ENCODE measurements at regions not wholly inside any gene's neighbourhood (a gene's known extent, or its start where the extent isn't known, plus 50 kb on each side); places are given as distances from the start of the nearest gene placed in this dataset.

GRCh38 chr5:8473827-8474568, 605.0 kb downstream of the MTRR start:
- Histone ChIP-seq H4K20me1 (ENCODE audit: control insufficient read depth, extremely low read depth, insufficient read depth, low read length) (no peaks in the 10 kb centered on the region), H3K9me3 (ENCODE audit: control insufficient read depth, insufficient read depth, low read depth, low read length) (no peaks in the 10 kb centered on the region), H3K36me3 (ENCODE audit: control insufficient read depth, insufficient read depth, low read length) (no peaks in the 10 kb centered on the region), H3K4me1 (ENCODE audit: control insufficient read depth, extremely low read depth, insufficient read depth, low read length) (no peaks in the 10 kb centered on the region), H2AFZ (ENCODE audit: low read length) (no peak overlapping the region), H3K9ac (ENCODE audit: insufficient read depth, low read length) (no peak overlapping the region), H3K79me2 (ENCODE audit: control insufficient read depth, insufficient read depth, low read length) (no peaks in the 10 kb centered on the region), H3K27me3 (ENCODE audit: control insufficient read depth, insufficient read depth, low read length) (no peaks in the 10 kb centered on the region), H3K4me2 (ENCODE audit: extremely low read depth, insufficient read depth, low read length) (no peak overlapping the region), H3K4me3 (replicated peaks in 1 of 4; ENCODE audit: control extremely low read depth in 1 of 4, insufficient read depth in 1 of 4, low read depth in 3 of 4, low read length in 4 of 4) (no peak overlapping the region), H3K27ac (ENCODE audit: insufficient read depth, low read length) (no peak overlapping the region)
- DNase-seq (ENCODE audit: low read depth in 2 of 2), result no peak
- TF ChIP-seq EZH2 (IDR thresholded peaks at IDR 0.05; ENCODE audit: low read length, missing control alignments) (no peak), CTCF (conservative IDR thresholded peaks at IDR 0.05 in 1 of 2, IDR thresholded peaks at IDR 0.05 in 1 of 2; ENCODE audit: low read depth in 1 of 2, low read length in 2 of 2) (peak; percentile 8 to 18)

- TF ChIP-seq EZH2 (IDR thresholded peaks at IDR 0.05; ENCODE audit: low read length, missing control alignments), result no peak
- no peak for TF ChIP-seq CTCF (conservative IDR thresholded peaks at IDR 0.05 in 1 of 2, IDR thresholded peaks at IDR 0.05 in 1 of 2; ENCODE audit: low read depth in 1 of 2, low read length in 2 of 2)
- Histone ChIP-seq H3K27ac (ENCODE audit: insufficient read depth, low read length) (no peak overlapping the region), H3K79me2 (ENCODE audit: control insufficient read depth, insufficient read depth, low read length) (no peaks in the 10 kb centered on the region), H3K27me3 (ENCODE audit: control insufficient read depth, insufficient read depth, low read length) (no peaks in the 10 kb centered on the region), H2AFZ (ENCODE audit: low read length) (no peak overlapping the region), H3K4me1 (ENCODE audit: control insufficient read depth, extremely low read depth, insufficient read depth, low read length) (no peaks in the 10 kb centered on the region), H3K4me3 (replicated peaks in 1 of 4; ENCODE audit: control extremely low read depth in 1 of 4, insufficient read depth in 1 of 4, low read depth in 3 of 4, low read length in 4 of 4) (no peak overlapping the region), H4K20me1 (ENCODE audit: control insufficient read depth, extremely low read depth, insufficient read depth, low read length) (no peaks in the 10 kb centered on the region), H3K9me3 (ENCODE audit: control insufficient read depth, insufficient read depth, low read depth, low read length) (no peaks in the 10 kb centered on the region), H3K36me3 (ENCODE audit: control insufficient read depth, insufficient read depth, low read length) (no peaks in the 10 kb centered on the region), H3K4me2 (ENCODE audit: extremely low read depth, insufficient read depth, low read length) (no peak overlapping the region), H3K9ac (ENCODE audit: insufficient read depth, low read length) (no peak overlapping the region)
- DNase-seq (ENCODE audit: low read depth in 2 of 2), result no peak
Measured at GRCh38 chr5:8474569-8474930, 605.6 kb downstream of the MTRR start.

- Histone ChIP-seq H2AFZ (ENCODE audit: low read length) (no peak overlapping the region), H3K4me2 (ENCODE audit: extremely low read depth, insufficient read depth, low read length) (no peak overlapping the region), H3K4me3 (replicated peaks in 1 of 4; ENCODE audit: control extremely low read depth in 1 of 4, insufficient read depth in 1 of 4, low read depth in 3 of 4, low read length in 4 of 4) (no peak overlapping the region), H3K4me1 (ENCODE audit: control insufficient read depth, extremely low read depth, insufficient read depth, low read length) (no peaks in the 10 kb centered on the region), H3K9ac (ENCODE audit: insufficient read depth, low read length) (no peak overlapping the region), H3K36me3 (ENCODE audit: control insufficient read depth, insufficient read depth, low read length) (no peaks in the 10 kb centered on the region), H3K9me3 (ENCODE audit: control insufficient read depth, insufficient read depth, low read depth, low read length) (no peaks in the 10 kb centered on the region), H4K20me1 (ENCODE audit: control insufficient read depth, extremely low read depth, insufficient read depth, low read length) (no peaks in the 10 kb centered on the region), H3K27me3 (ENCODE audit: control insufficient read depth, insufficient read depth, low read length) (no peaks in the 10 kb centered on the region), H3K79me2 (ENCODE audit: control insufficient read depth, insufficient read depth, low read length) (no peaks in the 10 kb centered on the region), H3K27ac (ENCODE audit: insufficient read depth, low read length) (no peak overlapping the region)
- no peak for TF ChIP-seq EZH2 (IDR thresholded peaks at IDR 0.05; ENCODE audit: low read length, missing control alignments)
- TF ChIP-seq CTCF (conservative IDR thresholded peaks at IDR 0.05 in 1 of 2, IDR thresholded peaks at IDR 0.05 in 1 of 2; ENCODE audit: low read depth in 1 of 2, low read length in 2 of 2), result no peak
- DNase-seq (ENCODE audit: low read depth in 2 of 2), result no peak
Measured at GRCh38 chr5:8478326-8478725, 609.4 kb downstream of the MTRR start.

Data from fibroblast of lung (primary cell).